Calu3 (cell line): ENCODE measurements at regions not wholly inside any gene's neighbourhood (a gene's known extent, or its start where the extent isn't known, plus 50 kb on each side); places are given as distances from the start of the nearest gene placed in this dataset.

Experiments
- BruUV-seq: library from RNA; stranded (reverse); fragments of 400-500 nt; replicated peaks from 2 replicates; lab custom pipeline; 2021; lab: Mats Ljungman, UMichigan
- CTCF ChIA-PET: fragments of 300-600 bp; sonication (Branson Sonifier 250); formaldehyde crosslinking; loops from one replicate; lab custom pipeline; 2022; ENCODE audit warnings: antibody characterized with exemption; lab: Charles Lee
- DNase-seq: peaks from one replicate; pipeline ENCODE4 v3.0.0; 2022
- H3K27ac Mint-ChIP-seq: one replicate; pipeline ENCODE4 v1.8.0; 2022; ENCODE audit warnings: mixed read lengths; ENCODE audit not compliant: unreplicated experiment
- H3K27me3 Mint-ChIP-seq: one replicate; pipeline ENCODE4 v1.8.0; 2022; ENCODE audit warnings: mixed read lengths; ENCODE audit not compliant: unreplicated experiment
- H3K36me3 Mint-ChIP-seq: one replicate; pipeline ENCODE4 v1.8.0; 2022; ENCODE audit warnings: mild to moderate bottlenecking, moderate library complexity, mixed read lengths; ENCODE audit not compliant: insufficient read depth, unreplicated experiment
- H3K4me1 Mint-ChIP-seq: one replicate; pipeline ENCODE4 v1.8.0; 2022; ENCODE audit warnings: mild to moderate bottlenecking, low read depth, mixed read lengths; ENCODE audit not compliant: unreplicated experiment
- H3K4me3 Mint-ChIP-seq: one replicate; pipeline ENCODE4 v1.8.0; 2022; ENCODE audit warnings: mild to moderate bottlenecking, low read depth, moderate library complexity, mixed read lengths; ENCODE audit not compliant: unreplicated experiment
- H3K9me3 Mint-ChIP-seq: one replicate; pipeline ENCODE4 v1.8.0; 2022; ENCODE audit warnings: low read depth, mixed read lengths; ENCODE audit not compliant: unreplicated experiment
- CTCF ChIP-seq: fragments of 200-600 bp; IDR thresholded peaks from one replicate; pipeline ENCODE4 v1.8.0; 2022; ENCODE audit warnings: antibody characterized with exemption; ENCODE audit not compliant: unreplicated experiment
- intact Hi-C: fragments of 100-400 bp; cut with micrococcal nuclease; formaldehyde crosslinking; loops from one replicate; pipeline ENCODE4 v1.10.0; 2022; ENCODE audit not compliant: unreplicated experiment

DNA sequence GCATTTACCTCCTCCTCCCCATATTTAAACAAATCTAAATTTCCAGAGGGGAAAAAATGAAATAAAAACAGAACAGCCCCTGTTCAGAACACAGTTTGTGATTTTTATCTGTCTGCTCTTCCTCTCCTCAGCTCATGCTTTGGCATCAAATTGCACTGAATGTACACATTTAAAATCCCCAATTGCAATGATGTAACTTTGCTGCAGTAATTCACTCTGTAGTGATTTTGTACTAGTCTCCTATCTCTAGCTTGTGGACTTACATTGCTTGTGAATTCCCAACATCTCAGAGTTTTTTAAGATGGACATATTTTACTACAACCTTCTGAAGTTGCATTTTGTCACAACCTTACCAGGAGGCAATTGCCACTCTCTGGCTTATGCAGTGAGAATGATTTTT is 81.6 kb upstream of the ROBO2 start:
- Mint-ChIP-seq H3K4me3 (no peak overlapping the region), H3K27me3 (no peaks in the 10 kb centered on the region), H3K36me3 (no peaks in the 10 kb centered on the region), H3K9me3 (no peaks in the 10 kb centered on the region), H3K27ac (no peak overlapping the region), H3K4me1 (no peaks in the 10 kb centered on the region)
- BruUV-seq = no TSS peak
- DNase-seq = no peak
- intact Hi-C loops = no loop called here
- no peak for TF ChIP-seq CTCF
- CTCF ChIA-PET = no interaction called here

- intact Hi-C loops = no loop called here
- no TSS peak for BruUV-seq
- Mint-ChIP-seq H3K4me3 (no peak overlapping the region), H3K36me3 (no peaks in the 10 kb centered on the region), H3K4me1 (no peaks in the 10 kb centered on the region), H3K27ac (no peak overlapping the region), H3K27me3 (no peaks in the 10 kb centered on the region), H3K9me3 (no peaks in the 10 kb centered on the region)
- CTCF ChIA-PET = no interaction called here
- no peak for DNase-seq
- TF ChIP-seq CTCF = no peak
These were observed 81.0 kb upstream of the ROBO2 start for GRCh38 chr3:76958861-76959260.

- no peak overlapping the region for H3K4me3 Mint-ChIP-seq
- H3K27me3 Mint-ChIP-seq = no peaks in the 10 kb centered on the region
- no TSS peak for BruUV-seq
- H3K27ac Mint-ChIP-seq = no peak overlapping the region
- CTCF ChIA-PET = no interaction called here
- intact Hi-C loops = no loop called here
- no peak for TF ChIP-seq CTCF
- no peak for DNase-seq
- no peaks in the 10 kb centered on the region for H3K9me3 Mint-ChIP-seq
- no peaks in the 10 kb centered on the region for H3K36me3 Mint-ChIP-seq
- no peaks in the 10 kb centered on the region for H3K4me1 Mint-ChIP-seq
These were observed 78.6 kb upstream of the ROBO2 start for GRCh38 chr3:76961284-76961683.

DNA sequence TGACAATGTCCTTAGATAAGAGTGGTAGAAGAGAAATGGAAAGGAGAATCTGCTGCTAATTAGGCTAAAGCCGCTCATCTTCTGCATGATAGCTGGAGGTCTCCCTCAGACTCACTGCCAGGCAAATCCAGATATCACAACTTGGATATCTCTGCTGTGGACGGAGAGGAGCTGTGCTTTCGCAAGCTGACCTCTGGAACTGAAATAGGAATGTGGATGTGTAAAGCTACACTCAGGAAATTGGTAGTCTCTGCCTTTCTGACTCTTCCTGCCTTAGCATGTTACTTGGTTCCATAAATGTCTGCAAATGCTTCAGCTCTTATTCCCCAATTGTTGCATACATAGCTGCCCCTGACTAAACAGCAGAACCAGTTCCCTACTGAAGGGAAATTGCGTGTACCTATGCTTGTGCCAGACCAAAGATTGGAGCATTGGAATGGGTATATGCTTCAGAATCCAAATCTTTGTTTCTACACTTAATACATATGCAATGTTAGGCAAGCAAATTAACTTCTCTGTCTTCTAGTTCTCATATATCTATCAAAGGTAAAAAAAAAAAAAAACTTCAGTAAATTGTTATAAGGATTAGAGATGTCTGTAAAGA is 74.7 kb upstream of the ROBO2 start:
- no peaks in the 10 kb centered on the region for H3K27me3 Mint-ChIP-seq
- H3K36me3 Mint-ChIP-seq = no peaks in the 10 kb centered on the region
- no TSS peak for BruUV-seq
- no peak for TF ChIP-seq CTCF
- intact Hi-C loops = no loop called here
- CTCF ChIA-PET = no interaction called here
- no peaks in the 10 kb centered on the region for H3K4me1 Mint-ChIP-seq
- no peaks in the 10 kb centered on the region for H3K9me3 Mint-ChIP-seq
- no peak overlapping the region for H3K4me3 Mint-ChIP-seq
- DNase-seq = no peak
- no peak overlapping the region for H3K27ac Mint-ChIP-seq
